WTC11 (cell line): ENCODE measurements at regions not wholly inside any gene's neighbourhood (a gene's known extent, or its start where the extent isn't known, plus 50 kb on each side); places are given as distances from the start of the nearest gene placed in this dataset.

Experiments used
- ATAC-seq: fragments of 200-7000 bp; cut with Tn5 transposase; 2 replicates; pipeline ENCODE4 v1.10.0; 2021; ENCODE audit warnings: mild to moderate bottlenecking, moderate library complexity
- CTCF ChIA-PET: fragments of 300-600 bp; sonication (Branson Sonifier 250); formaldehyde crosslinking; loops from one replicate; lab custom pipeline; 2021; ENCODE audit warnings: antibody characterized with exemption; lab: Charles Lee
- POLR2A ChIA-PET: fragments of 350-600 bp; sonication (Branson Sonifier 250); formaldehyde crosslinking; loops from one replicate; lab custom pipeline; 2021; ENCODE audit warnings: antibody characterized with exemption; lab: Charles Lee
- DNase-seq: peaks from one replicate; pipeline ENCODE4 v3.0.0; 2021; ENCODE audit warnings: low spot score
- H3K27ac Mint-ChIP-seq: 2 replicates; pipeline ENCODE4 v1.8.0; 2021; ENCODE audit warnings: mixed read lengths
- H3K27me3 Mint-ChIP-seq: 2 replicates; pipeline ENCODE4 v1.8.0; 2021; ENCODE audit warnings: low read depth, mild to moderate bottlenecking, moderate library complexity, mixed read lengths
- H3K36me3 Mint-ChIP-seq: 2 replicates; pipeline ENCODE4 v1.8.0; 2021; ENCODE audit warnings: mixed read lengths
- H3K4me1 Mint-ChIP-seq: 2 replicates; pipeline ENCODE4 v1.8.0; 2022; ENCODE audit warnings: mixed read lengths
- H3K4me3 Mint-ChIP-seq: 2 replicates; pipeline ENCODE4 v1.8.0; 2021; ENCODE audit warnings: mild to moderate bottlenecking, moderate library complexity, mixed read lengths
- H3K9me3 Mint-ChIP-seq: 2 replicates; pipeline ENCODE4 v1.8.0; 2021; ENCODE audit warnings: mixed read lengths
- FOXP1 ChIP-seq: sonication (generic); formaldehyde crosslinking; IDR thresholded peaks from 2 replicates; pipeline ENCODE4 v1.8.0; 2022; ENCODE audit warnings: missing genetic modification reagents, mild to moderate bottlenecking, moderate library complexity, borderline replicate concordance
- GRHL2 ChIP-seq: fragments of 250-450 bp; sonication (Bioruptor Pico); IDR thresholded peaks from 2 replicates; pipeline ENCODE4 v1.8.0; 2022; ENCODE audit warnings: mild to moderate bottlenecking, moderate library complexity; ENCODE audit not compliant: insufficient replicate concordance, severe bottlenecking
- GTF2I ChIP-seq: fragments of 250-450 bp; sonication (Bioruptor Pico); conservative IDR thresholded peaks from 2 replicates; pipeline ENCODE4 v1.4.0; 2021; ENCODE audit warnings: mild to moderate bottlenecking
- JUN ChIP-seq: sonication (generic); formaldehyde crosslinking; IDR thresholded peaks from 2 replicates; pipeline ENCODE4 v1.8.0; 2023; ENCODE audit warnings: mild to moderate bottlenecking, missing genetic modification reagents
- NFATC4 ChIP-seq: fragments of 250-450 bp; sonication (Bioruptor Pico); IDR thresholded peaks from 2 replicates; pipeline ENCODE4 v1.9.0; 2021; ENCODE audit warnings: mild to moderate bottlenecking
- NFYB ChIP-seq: sonication (generic); formaldehyde crosslinking; conservative IDR thresholded peaks from 2 replicates; pipeline ENCODE4 v1.8.0; 2022; ENCODE audit warnings: low read depth, missing genetic modification reagents
- NR1H2 ChIP-seq: sonication (generic); formaldehyde crosslinking; IDR thresholded peaks from 2 replicates; pipeline ENCODE4 v1.9.0; 2021; ENCODE audit warnings: mild to moderate bottlenecking, moderate library complexity, missing genetic modification reagents
- RELA ChIP-seq: sonication (generic); formaldehyde crosslinking; IDR thresholded peaks from 2 replicates; pipeline ENCODE4 v1.8.1; 2022; ENCODE audit warnings: missing genetic modification reagents, mild to moderate bottlenecking, borderline replicate concordance
- RORB ChIP-seq: fragments of 250-450 bp; sonication (Bioruptor Pico); IDR thresholded peaks from 2 replicates; pipeline ENCODE4 v1.9.0; 2021; ENCODE audit warnings: mild to moderate bottlenecking
- TEAD1 ChIP-seq: sonication (generic); formaldehyde crosslinking; IDR thresholded peaks from 2 replicates; pipeline ENCODE4 v1.8.0; 2022; ENCODE audit warnings: mild to moderate bottlenecking, missing genetic modification reagents
- TEAD4 ChIP-seq: sonication (generic); formaldehyde crosslinking; IDR thresholded peaks from 2 replicates; pipeline ENCODE4 v1.8.0; 2022; ENCODE audit warnings: mild to moderate bottlenecking, missing genetic modification reagents
- ZNF219 ChIP-seq: sonication (generic); formaldehyde crosslinking; IDR thresholded peaks from 2 replicates; pipeline ENCODE4 v1.8.0; 2023; ENCODE audit warnings: missing genetic modification reagents, mild to moderate bottlenecking, borderline replicate concordance
- ZNF317 ChIP-seq: sonication (generic); formaldehyde crosslinking; IDR thresholded peaks from 2 replicates; pipeline ENCODE4 v1.8.1; 2023; ENCODE audit warnings: low read depth, mild to moderate bottlenecking, moderate library complexity, missing genetic modification reagents, borderline replicate concordance
- ZNF416 ChIP-seq: fragments of 250-450 bp; sonication (Bioruptor Pico); IDR thresholded peaks from 2 replicates; pipeline ENCODE4 v1.9.0; 2021; ENCODE audit warnings: mild to moderate bottlenecking, inconsistent platforms
- ZNF423 ChIP-seq: fragments of 250-450 bp; sonication (Bioruptor Pico); IDR thresholded peaks from 2 replicates; pipeline ENCODE4 v2.1.2; 2022; ENCODE audit warnings: mild to moderate bottlenecking, moderate library complexity
- ZNF671 ChIP-seq: fragments of 250-450 bp; sonication (Bioruptor Pico); IDR thresholded peaks from 2 replicates; pipeline ENCODE4 v1.8.0; 2021; ENCODE audit warnings: mild to moderate bottlenecking
- TF ChIP-seq, protein P1 (sequence below): sonication (generic); formaldehyde crosslinking; conservative IDR thresholded peaks from 2 replicates; pipeline ENCODE4 v1.8.1; 2022; ENCODE audit warnings: mild to moderate bottlenecking, missing genetic modification reagents
- TF ChIP-seq, protein P2 (sequence below): sonication (generic); formaldehyde crosslinking; IDR thresholded peaks from 2 replicates; pipeline ENCODE4 v1.8.0; 2023; ENCODE audit warnings: missing genetic modification reagents, mild to moderate bottlenecking, borderline replicate concordance
- TF ChIP-seq, protein P3 (sequence below): fragments of 250-450 bp; sonication (Bioruptor Pico); IDR thresholded peaks from 2 replicates; pipeline ENCODE4 v2.1.2; 2022; ENCODE audit warnings: mild to moderate bottlenecking, moderate library complexity
- TF ChIP-seq, protein P4 (sequence below): sonication (generic); formaldehyde crosslinking; IDR thresholded peaks from 2 replicates; pipeline ENCODE4 v1.8.0; 2023; ENCODE audit warnings: mild to moderate bottlenecking, missing genetic modification reagents
- TF ChIP-seq, protein P5 (sequence below): sonication (generic); formaldehyde crosslinking; IDR thresholded peaks from 2 replicates; pipeline ENCODE4 v1.8.1; 2023; ENCODE audit warnings: mild to moderate bottlenecking, missing genetic modification reagents
- TF ChIP-seq, protein P6 (sequence below): fragments of 250-450 bp; sonication (Bioruptor Pico); IDR thresholded peaks from 2 replicates; pipeline ENCODE4 v1.8.0; 2021; ENCODE audit warnings: mild to moderate bottlenecking

DNA sequence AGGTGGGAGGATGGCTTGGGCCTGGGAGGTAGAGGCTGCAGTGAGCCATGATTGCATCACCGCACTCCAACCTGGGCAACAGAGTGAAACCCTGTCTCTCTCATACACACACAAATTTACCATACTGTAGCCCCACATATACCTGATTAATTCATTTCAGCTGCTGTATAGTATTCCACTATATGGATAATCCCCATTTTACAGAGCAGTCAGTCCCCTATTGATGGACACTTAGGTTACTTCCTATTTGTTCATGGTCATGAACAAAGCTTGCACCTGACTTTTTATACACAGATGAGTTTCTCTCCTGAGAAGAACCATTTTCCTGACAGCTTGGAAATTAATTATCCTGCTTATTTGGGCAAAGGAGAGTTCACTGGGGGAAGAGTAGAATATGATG, 59.2 kb downstream of the EMX2 start:
- ChIA-PET CTCF (no interaction called here), POLR2A (no interaction called here)
- Mint-ChIP-seq H3K36me3 (no peaks in the 10 kb centered on the region), H3K9me3 (peaks cover 3% of the 10 kb centered on the region), H3K27ac (no peak overlapping the region), H3K4me3 (no peak overlapping the region), H3K4me1 (peaks cover 10% of the 10 kb centered on the region), H3K27me3 (peaks cover 8% of the 10 kb centered on the region)
- DNase-seq (no peak), ATAC-seq (no peak)
- TF ChIP-seq JUN (CRISPR knock-in tag) (no peak), ZNF416 (CRISPR knock-in tag) (no peak), GTF2I (CRISPR knock-in tag) (no peak), TEAD1 (no peak), NR1H2 (CRISPR knock-in tag) (no peak), TEAD4 (CRISPR knock-in tag) (no peak), FOXP1 (CRISPR knock-in tag) (no peak), NFATC4 (CRISPR knock-in tag) (no peak), ZNF423 (CRISPR knock-in tag) (no peak), NFYB (CRISPR knock-in tag) (no peak), GRHL2 (CRISPR knock-in tag) (no peak), RELA (CRISPR knock-in tag) (no peak), ZNF219 (CRISPR knock-in tag) (no peak)
- TF ChIP-seq, protein P1, sequence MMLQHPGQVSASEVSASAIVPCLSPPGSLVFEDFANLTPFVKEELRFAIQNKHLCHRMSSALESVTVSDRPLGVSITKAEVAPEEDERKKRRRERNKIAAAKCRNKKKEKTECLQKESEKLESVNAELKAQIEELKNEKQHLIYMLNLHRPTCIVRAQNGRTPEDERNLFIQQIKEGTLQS (CRISPR knock-in tag) = no peak
- TF ChIP-seq, protein P2, sequence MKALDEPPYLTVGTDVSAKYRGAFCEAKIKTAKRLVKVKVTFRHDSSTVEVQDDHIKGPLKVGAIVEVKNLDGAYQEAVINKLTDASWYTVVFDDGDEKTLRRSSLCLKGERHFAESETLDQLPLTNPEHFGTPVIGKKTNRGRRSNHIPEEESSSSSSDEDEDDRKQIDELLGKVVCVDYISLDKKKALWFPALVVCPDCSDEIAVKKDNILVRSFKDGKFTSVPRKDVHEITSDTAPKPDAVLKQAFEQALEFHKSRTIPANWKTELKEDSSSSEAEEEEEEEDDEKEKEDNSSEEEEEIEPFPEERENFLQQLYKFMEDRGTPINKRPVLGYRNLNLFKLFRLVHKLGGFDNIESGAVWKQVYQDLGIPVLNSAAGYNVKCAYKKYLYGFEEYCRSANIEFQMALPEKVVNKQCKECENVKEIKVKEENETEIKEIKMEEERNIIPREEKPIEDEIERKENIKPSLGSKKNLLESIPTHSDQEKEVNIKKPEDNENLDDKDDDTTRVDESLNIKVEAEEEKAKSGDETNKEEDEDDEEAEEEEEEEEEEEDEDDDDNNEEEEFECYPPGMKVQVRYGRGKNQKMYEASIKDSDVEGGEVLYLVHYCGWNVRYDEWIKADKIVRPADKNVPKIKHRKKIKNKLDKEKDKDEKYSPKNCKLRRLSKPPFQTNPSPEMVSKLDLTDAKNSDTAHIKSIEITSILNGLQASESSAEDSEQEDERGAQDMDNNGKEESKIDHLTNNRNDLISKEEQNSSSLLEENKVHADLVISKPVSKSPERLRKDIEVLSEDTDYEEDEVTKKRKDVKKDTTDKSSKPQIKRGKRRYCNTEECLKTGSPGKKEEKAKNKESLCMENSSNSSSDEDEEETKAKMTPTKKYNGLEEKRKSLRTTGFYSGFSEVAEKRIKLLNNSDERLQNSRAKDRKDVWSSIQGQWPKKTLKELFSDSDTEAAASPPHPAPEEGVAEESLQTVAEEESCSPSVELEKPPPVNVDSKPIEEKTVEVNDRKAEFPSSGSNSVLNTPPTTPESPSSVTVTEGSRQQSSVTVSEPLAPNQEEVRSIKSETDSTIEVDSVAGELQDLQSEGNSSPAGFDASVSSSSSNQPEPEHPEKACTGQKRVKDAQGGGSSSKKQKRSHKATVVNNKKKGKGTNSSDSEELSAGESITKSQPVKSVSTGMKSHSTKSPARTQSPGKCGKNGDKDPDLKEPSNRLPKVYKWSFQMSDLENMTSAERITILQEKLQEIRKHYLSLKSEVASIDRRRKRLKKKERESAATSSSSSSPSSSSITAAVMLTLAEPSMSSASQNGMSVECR = no peak
- TF ChIP-seq, protein P3, sequence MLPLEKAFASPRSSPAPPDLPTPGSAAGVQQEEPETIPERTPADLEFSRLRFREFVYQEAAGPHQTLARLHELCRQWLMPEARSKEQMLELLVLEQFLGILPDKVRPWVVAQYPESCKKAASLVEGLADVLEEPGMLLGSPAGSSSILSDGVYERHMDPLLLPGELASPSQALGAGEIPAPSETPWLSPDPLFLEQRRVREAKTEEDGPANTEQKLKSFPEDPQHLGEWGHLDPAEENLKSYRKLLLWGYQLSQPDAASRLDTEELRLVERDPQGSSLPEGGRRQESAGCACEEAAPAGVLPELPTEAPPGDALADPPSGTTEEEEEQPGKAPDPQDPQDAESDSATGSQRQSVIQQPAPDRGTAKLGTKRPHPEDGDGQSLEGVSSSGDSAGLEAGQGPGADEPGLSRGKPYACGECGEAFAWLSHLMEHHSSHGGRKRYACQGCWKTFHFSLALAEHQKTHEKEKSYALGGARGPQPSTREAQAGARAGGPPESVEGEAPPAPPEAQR (CRISPR knock-in tag) = no peak
- TF ChIP-seq, protein P4, sequence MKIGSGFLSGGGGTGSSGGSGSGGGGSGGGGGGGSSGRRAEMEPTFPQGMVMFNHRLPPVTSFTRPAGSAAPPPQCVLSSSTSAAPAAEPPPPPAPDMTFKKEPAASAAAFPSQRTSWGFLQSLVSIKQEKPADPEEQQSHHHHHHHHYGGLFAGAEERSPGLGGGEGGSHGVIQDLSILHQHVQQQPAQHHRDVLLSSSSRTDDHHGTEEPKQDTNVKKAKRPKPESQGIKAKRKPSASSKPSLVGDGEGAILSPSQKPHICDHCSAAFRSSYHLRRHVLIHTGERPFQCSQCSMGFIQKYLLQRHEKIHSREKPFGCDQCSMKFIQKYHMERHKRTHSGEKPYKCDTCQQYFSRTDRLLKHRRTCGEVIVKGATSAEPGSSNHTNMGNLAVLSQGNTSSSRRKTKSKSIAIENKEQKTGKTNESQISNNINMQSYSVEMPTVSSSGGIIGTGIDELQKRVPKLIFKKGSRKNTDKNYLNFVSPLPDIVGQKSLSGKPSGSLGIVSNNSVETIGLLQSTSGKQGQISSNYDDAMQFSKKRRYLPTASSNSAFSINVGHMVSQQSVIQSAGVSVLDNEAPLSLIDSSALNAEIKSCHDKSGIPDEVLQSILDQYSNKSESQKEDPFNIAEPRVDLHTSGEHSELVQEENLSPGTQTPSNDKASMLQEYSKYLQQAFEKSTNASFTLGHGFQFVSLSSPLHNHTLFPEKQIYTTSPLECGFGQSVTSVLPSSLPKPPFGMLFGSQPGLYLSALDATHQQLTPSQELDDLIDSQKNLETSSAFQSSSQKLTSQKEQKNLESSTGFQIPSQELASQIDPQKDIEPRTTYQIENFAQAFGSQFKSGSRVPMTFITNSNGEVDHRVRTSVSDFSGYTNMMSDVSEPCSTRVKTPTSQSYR (CRISPR knock-in tag) = no peak

DNA sequence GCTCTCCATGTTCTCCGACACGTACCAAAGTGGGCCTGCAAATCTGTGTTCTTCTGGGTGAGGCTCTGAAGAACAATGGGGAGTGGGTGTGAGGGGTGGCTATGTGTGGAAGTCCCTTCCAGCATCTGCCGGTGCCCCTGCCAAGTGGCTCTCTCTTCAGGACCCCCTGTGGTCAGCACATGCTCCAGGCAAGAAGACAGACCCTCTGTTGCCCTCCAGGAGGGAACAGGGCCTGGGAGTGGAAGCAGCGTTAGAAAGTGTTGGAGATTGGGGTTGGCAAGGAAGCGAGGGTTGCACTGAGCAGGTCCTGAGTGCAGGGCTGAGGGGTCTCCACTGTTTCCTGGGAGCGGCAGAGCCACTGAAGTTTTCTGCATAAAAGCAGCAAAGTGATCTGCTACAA, 60.5 kb downstream of the EMX2 start:
- DNase-seq (no peak), ATAC-seq (no peak)
- POLR2A ChIA-PET = no interaction called here
- CTCF ChIA-PET = no interaction called here
- Mint-ChIP-seq H3K4me3 (no peak overlapping the region), H3K36me3 (no peaks in the 10 kb centered on the region), H3K9me3 (peaks cover 3% of the 10 kb centered on the region), H3K4me1 (peaks cover 10% of the 10 kb centered on the region), H3K27ac (no peak overlapping the region), H3K27me3 (peaks cover 8% of the 10 kb centered on the region)
- TF ChIP-seq, protein P5, sequence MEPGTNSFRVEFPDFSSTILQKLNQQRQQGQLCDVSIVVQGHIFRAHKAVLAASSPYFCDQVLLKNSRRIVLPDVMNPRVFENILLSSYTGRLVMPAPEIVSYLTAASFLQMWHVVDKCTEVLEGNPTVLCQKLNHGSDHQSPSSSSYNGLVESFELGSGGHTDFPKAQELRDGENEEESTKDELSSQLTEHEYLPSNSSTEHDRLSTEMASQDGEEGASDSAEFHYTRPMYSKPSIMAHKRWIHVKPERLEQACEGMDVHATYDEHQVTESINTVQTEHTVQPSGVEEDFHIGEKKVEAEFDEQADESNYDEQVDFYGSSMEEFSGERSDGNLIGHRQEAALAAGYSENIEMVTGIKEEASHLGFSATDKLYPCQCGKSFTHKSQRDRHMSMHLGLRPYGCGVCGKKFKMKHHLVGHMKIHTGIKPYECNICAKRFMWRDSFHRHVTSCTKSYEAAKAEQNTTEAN (CRISPR knock-in tag) = no peak
- TF ChIP-seq ZNF317 (CRISPR knock-in tag) = no peak
- no peak for TF ChIP-seq RORB (CRISPR knock-in tag)
- TF ChIP-seq, protein P6, sequence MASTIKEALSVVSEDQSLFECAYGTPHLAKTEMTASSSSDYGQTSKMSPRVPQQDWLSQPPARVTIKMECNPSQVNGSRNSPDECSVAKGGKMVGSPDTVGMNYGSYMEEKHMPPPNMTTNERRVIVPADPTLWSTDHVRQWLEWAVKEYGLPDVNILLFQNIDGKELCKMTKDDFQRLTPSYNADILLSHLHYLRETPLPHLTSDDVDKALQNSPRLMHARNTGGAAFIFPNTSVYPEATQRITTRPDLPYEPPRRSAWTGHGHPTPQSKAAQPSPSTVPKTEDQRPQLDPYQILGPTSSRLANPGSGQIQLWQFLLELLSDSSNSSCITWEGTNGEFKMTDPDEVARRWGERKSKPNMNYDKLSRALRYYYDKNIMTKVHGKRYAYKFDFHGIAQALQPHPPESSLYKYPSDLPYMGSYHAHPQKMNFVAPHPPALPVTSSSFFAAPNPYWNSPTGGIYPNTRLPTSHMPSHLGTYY = no peak
- no peak for TF ChIP-seq ZNF671 (CRISPR knock-in tag)
